ENCODE measurements at regions not wholly inside any gene's neighbourhood (a gene's known extent, or its start where the extent isn't known, plus 50 kb on each side); places are given as distances from the start of the nearest gene placed in this dataset.

- WGBS, 4 donors, result 84 to 93% (median 88%) methylated on average over 9 to 15 of the region's 15 CpGs
Measured at GRCh38 chr6:167757821-167758220, 68.9 kb upstream of the AFDN start.

GRCh38 chr6:167758309-167759023 is 68.2 kb upstream of the AFDN start:
- TF ChIP-seq CTCF (IDR thresholded peaks at IDR 0.05) (no peak), POLR2A (IDR thresholded peaks at IDR 0.05) (no peak)
- WGBS, 4 donors, result 82 to 91% (median 86%) methylated on average over 10 to 20 of the region's 20 CpGs
- no peaks in the 10 kb centered on the region for H3K36me3 ChIP-seq (replicated peaks in 1 of 2)
- no peak overlapping the region for H3K27ac ChIP-seq
- no peaks in the 10 kb centered on the region for H3K27me3 ChIP-seq
- H3K4me3 ChIP-seq, result no peak overlapping the region
- H3K9me3 ChIP-seq (replicated peaks in 1 of 3), result no peaks in the 10 kb centered on the region
- no peak for DNase-seq
- intact Hi-C loops (cut with DNase I), result no loop called here
- no peaks in the 10 kb centered on the region for H3K4me1 ChIP-seq (replicated peaks in 1 of 2)

More at GRCh38 chr6:167757821-167758220, 68.9 kb upstream of the AFDN start:
- no peak overlapping the region for H3K4me3 ChIP-seq
- no peak overlapping the region for H3K27ac ChIP-seq
- no peak for TF ChIP-seq CTCF (IDR thresholded peaks at IDR 0.05)
- no peak for TF ChIP-seq POLR2A (IDR thresholded peaks at IDR 0.05)
- H3K9me3 ChIP-seq (replicated peaks in 1 of 3), result no peaks in the 10 kb centered on the region
- intact Hi-C loops (cut with DNase I), result no loop called here
- no peaks in the 10 kb centered on the region for H3K4me1 ChIP-seq (replicated peaks in 1 of 2)
- H3K27me3 ChIP-seq, result no peaks in the 10 kb centered on the region
- no peaks in the 10 kb centered on the region for H3K36me3 ChIP-seq (replicated peaks in 1 of 2)
- no peak for DNase-seq

GRCh38 chr6:167759206-167759605 is 67.5 kb upstream of the AFDN start:
- no peaks in the 10 kb centered on the region for H3K36me3 ChIP-seq (replicated peaks in 1 of 2)
- H3K4me3 ChIP-seq, result no peak overlapping the region
- H3K4me1 ChIP-seq (replicated peaks in 1 of 2), result no peaks in the 10 kb centered on the region
- TF ChIP-seq CTCF (IDR thresholded peaks at IDR 0.05) (no peak), POLR2A (IDR thresholded peaks at IDR 0.05) (no peak)
- DNase-seq, result no peak
- no peak overlapping the region for H3K27ac ChIP-seq
- WGBS, 4 donors, result 89 to 97% (median 96%) methylated on average over 8 of the region's 8 CpGs
- H3K27me3 ChIP-seq, result no peaks in the 10 kb centered on the region
- H3K9me3 ChIP-seq (replicated peaks in 1 of 3), result no peaks in the 10 kb centered on the region
- intact Hi-C loops (cut with DNase I), result no loop called here

GRCh38 chr6:167759912-167760311 is 66.8 kb upstream of the AFDN start:
- H3K27me3 ChIP-seq, result no peaks in the 10 kb centered on the region
- intact Hi-C loops (cut with DNase I), result no loop called here
- H3K36me3 ChIP-seq (replicated peaks in 1 of 2), result no peaks in the 10 kb centered on the region
- H3K4me3 ChIP-seq, result no peak overlapping the region
- whole genome bisulfite sequencing, 4 donors, result 88 to 94% (median 91%) methylated on average over 10 to 17 of the region's 17 CpGs
- H3K4me1 ChIP-seq (replicated peaks in 1 of 2), result no peaks in the 10 kb centered on the region
- H3K9me3 ChIP-seq (replicated peaks in 1 of 3), result no peaks in the 10 kb centered on the region
- TF ChIP-seq CTCF (IDR thresholded peaks at IDR 0.05) (no peak), POLR2A (IDR thresholded peaks at IDR 0.05) (no peak)
- DNase-seq, result no peak
- H3K27ac ChIP-seq, result no peak overlapping the region

All from adrenal gland (tissue), 9 donors.